GM12878 (cell line): ENCODE measurements at regions not wholly inside any gene's neighbourhood (a gene's known extent, or its start where the extent isn't known, plus 50 kb on each side); places are given as distances from the start of the nearest gene placed in this dataset.

ENCODE experiments used
- ATAC-seq: fragments of 200-7000 bp; cut with Tn5 transposase; 3 replicates; pipeline ENCODE4 v1.9.1; 2020; ENCODE audit warnings: mild to moderate bottlenecking, moderate library complexity
- BruUV-seq: library from RNA; stranded (reverse); fragments of 400-500 nt; replicated peaks from 2 replicates; lab custom pipeline; 2021; lab: Mats Ljungman, UMichigan
- CTCF ChIA-PET: fragments of 300-600 bp; sonication (Branson Sonifier 250); formaldehyde crosslinking; extraction: SDS; loops from one replicate; lab custom pipeline; 2021; ENCODE audit warnings: inconsistent platforms; lab: Yijun Ruan, JAX
- POLR2A ChIA-PET: fragments of 350-600 bp; formaldehyde crosslinking; extraction: SDS; loops from one replicate; lab custom pipeline; 2021; ENCODE audit warnings: inconsistent platforms; lab: Charles Lee
- RAD21 ChIA-PET: fragments of 300-600 bp; sonication (Branson Sonifier 250); formaldehyde crosslinking; loops from one replicate; lab custom pipeline; 2023; ENCODE audit warnings: antibody characterized with exemption; ENCODE audit not compliant: unreplicated experiment; lab: Charles Lee
- SMC1A ChIA-PET: fragments of 300-600 bp; sonication (Branson Sonifier 250); formaldehyde crosslinking; loops from one replicate; lab custom pipeline; 2023; ENCODE audit not compliant: unreplicated experiment, uncharacterized antibody; lab: Charles Lee
- DNase-seq: peaks from one replicate; pipeline ENCODE4 v3.0.0-alpha.2; 2011; ENCODE audit warnings: low read depth, low spot score
- FAIRE-seq: peaks from 3 replicates; lab custom pipeline; 2011; peaks lifted over from hg19 to GRCh38; lab: Jason Lieb, UNC
- H2AFZ ChIP-seq: 2 replicates; pipeline ENCODE4 v1.6.0; 2011; ENCODE audit warnings: low read depth, low read length, control low read depth; ENCODE audit not compliant: control insufficient read depth
- H3K27ac ChIP-seq: 2 replicates; pipeline ENCODE4 v1.5.1; 2011; ENCODE audit warnings: control low read depth; ENCODE audit not compliant: control insufficient read depth, insufficient read depth
- H3K27me3 ChIP-seq, 2 experiments: replicated peaks in 1 of 2; 2 replicates each; pipeline versions ENCODE4 v1.6.0 to v1.6.1; 2011; ENCODE audit warnings: low read length in 1 of 2; ENCODE audit not compliant: control insufficient read depth in 2 of 2, insufficient read depth in 2 of 2
- H3K36me3 ChIP-seq, 2 experiments: 2 replicates each; pipeline ENCODE4 v1.5.1; 2011; ENCODE audit warnings: low read length in 1 of 2; ENCODE audit not compliant: control insufficient read depth in 2 of 2, insufficient read depth in 2 of 2
- H3K4me1 ChIP-seq: 2 replicates; pipeline ENCODE4 v1.6.1; 2011; ENCODE audit warnings: mild to moderate bottlenecking, low read length, moderate library complexity, mixed read lengths; ENCODE audit not compliant: control insufficient read depth, insufficient read depth
- H3K4me2 ChIP-seq: 2 replicates; pipeline ENCODE4 v1.6.0; 2011; ENCODE audit warnings: control low read depth; ENCODE audit not compliant: control insufficient read depth, insufficient read depth
- H3K4me3 ChIP-seq: fragments of 200-600 bp; sonication (generic); 2 replicates; pipeline ENCODE4 v1.5.1; 2016
- H3K79me2 ChIP-seq: 2 replicates; pipeline ENCODE4 v1.6.0; 2011; ENCODE audit warnings: low read length; ENCODE audit not compliant: control insufficient read depth, insufficient read depth
- H3K9ac ChIP-seq: 2 replicates; pipeline ENCODE4 v1.8.0; 2011; ENCODE audit warnings: low read length, control low read depth, mixed read lengths; ENCODE audit not compliant: control insufficient read depth, insufficient read depth
- H3K9me3 ChIP-seq: replicated peaks from 3 replicates; pipeline ENCODE4 v1.5.1; 2011; ENCODE audit warnings: mild to moderate bottlenecking, low read length; ENCODE audit not compliant: control insufficient read depth, insufficient read depth
- H4K20me1 ChIP-seq: 2 replicates; pipeline ENCODE4 v1.6.0; 2011; ENCODE audit not compliant: control insufficient read depth, insufficient read depth
- ESRRA ChIP-seq: IDR thresholded peaks from 2 replicates; pipeline ENCODE4 v1.6.1; 2012; ENCODE audit warnings: mild to moderate bottlenecking, low read length, improper control_type of control experiment
- KLF5 ChIP-seq: fragments of 450-650 bp; IDR thresholded peaks from 2 replicates; pipeline ENCODE4 v1.6.1; 2014; ENCODE audit warnings: mild to moderate bottlenecking; ENCODE audit not compliant: partially characterized antibody
- LARP7 ChIP-seq: fragments of 450-650 bp; IDR thresholded peaks from 2 replicates; pipeline ENCODE4 v1.6.1; 2017; ENCODE audit warnings: mild to moderate bottlenecking
- MEF2A ChIP-seq: IDR thresholded peaks from 2 replicates; pipeline ENCODE4 v1.6.1; 2011; ENCODE audit warnings: low read depth, mild to moderate bottlenecking, low read length, moderate library complexity; ENCODE audit not compliant: insufficient read depth
- NBN ChIP-seq: fragments of 450-650 bp; IDR thresholded peaks from 2 replicates; pipeline ENCODE4 v1.6.1; 2016
- RUNX3 ChIP-seq: IDR thresholded peaks from 2 replicates; pipeline ENCODE4 v1.6.1; 2012; ENCODE audit warnings: low read length, inconsistent platforms
- SMARCA5 ChIP-seq: fragments of 450-650 bp; IDR thresholded peaks from 2 replicates; pipeline ENCODE4 v1.6.1; 2017; ENCODE audit warnings: mild to moderate bottlenecking
- STAT3 ChIP-seq: IDR thresholded peaks from 2 replicates; pipeline ENCODE4 v1.6.1; 2011; ENCODE audit warnings: low read depth, low read length, improper control_type of control experiment
- TARDBP ChIP-seq: IDR thresholded peaks from 2 replicates; pipeline ENCODE4 v1.6.1; 2016; ENCODE audit warnings: borderline replicate concordance
- ZNF24 ChIP-seq: fragments of 450-650 bp; IDR thresholded peaks from 2 replicates; pipeline ENCODE4 v1.6.1; 2017; ENCODE audit warnings: antibody characterized with exemption, mild to moderate bottlenecking
- ZNF622 ChIP-seq: fragments of 450-650 bp; IDR thresholded peaks from 2 replicates; pipeline ENCODE4 v1.6.1; 2017; ENCODE audit warnings: mild to moderate bottlenecking, inconsistent platforms
- WGBS: methylation state at CpG from one replicate; pipeline ENCODE4 v1.1.6; 2016; ENCODE audit warnings: low lambda C conversion rate; ENCODE audit not compliant: insufficient replicate concordance, insufficient coverage; ENCODE audit errors: missing lambda C conversion rate; 5-methylcytosine and 5-hydroxymethylcytosine counted together
- in situ Hi-C: fragments of 300-500 bp; cut with MboI; formaldehyde crosslinking; loops from 9 replicates; pipeline ENCODE4 v1.14.3; 2018; ENCODE audit warnings: mixed read lengths
- intact Hi-C: fragments of 100-400 bp; cut with micrococcal nuclease; formaldehyde crosslinking; loops from one replicate; pipeline ENCODE4 v1.14.2; 2022; ENCODE audit not compliant: unreplicated experiment
- TF ChIP-seq, protein P1 (sequence below): IDR thresholded peaks from 2 replicates; pipeline ENCODE4 v1.6.1; 2011; ENCODE audit warnings: mild to moderate bottlenecking, low read depth, low read length, moderate library complexity; ENCODE audit not compliant: insufficient replicate concordance
- TF ChIP-seq, protein P2 (sequence below): fragments of 450-650 bp; IDR thresholded peaks from 2 replicates; pipeline ENCODE4 v1.6.1; 2016; ENCODE audit warnings: mild to moderate bottlenecking
- TF ChIP-seq, protein P3 (sequence below): IDR thresholded peaks from 2 replicates; pipeline ENCODE4 v1.6.1; 2012; ENCODE audit warnings: low read depth, low read length, improper control_type of control experiment
- TF ChIP-seq, protein P4 (sequence below): fragments of 450-650 bp; IDR thresholded peaks from 2 replicates; pipeline ENCODE4 v1.6.1; 2018; ENCODE audit warnings: borderline replicate concordance, mild to moderate bottlenecking; ENCODE audit not compliant: partially characterized antibody
- TF ChIP-seq, protein P5 (sequence below): IDR thresholded peaks from 2 replicates; pipeline ENCODE4 v1.6.1; 2012; ENCODE audit warnings: mild to moderate bottlenecking, low read depth, low read length

DNA sequence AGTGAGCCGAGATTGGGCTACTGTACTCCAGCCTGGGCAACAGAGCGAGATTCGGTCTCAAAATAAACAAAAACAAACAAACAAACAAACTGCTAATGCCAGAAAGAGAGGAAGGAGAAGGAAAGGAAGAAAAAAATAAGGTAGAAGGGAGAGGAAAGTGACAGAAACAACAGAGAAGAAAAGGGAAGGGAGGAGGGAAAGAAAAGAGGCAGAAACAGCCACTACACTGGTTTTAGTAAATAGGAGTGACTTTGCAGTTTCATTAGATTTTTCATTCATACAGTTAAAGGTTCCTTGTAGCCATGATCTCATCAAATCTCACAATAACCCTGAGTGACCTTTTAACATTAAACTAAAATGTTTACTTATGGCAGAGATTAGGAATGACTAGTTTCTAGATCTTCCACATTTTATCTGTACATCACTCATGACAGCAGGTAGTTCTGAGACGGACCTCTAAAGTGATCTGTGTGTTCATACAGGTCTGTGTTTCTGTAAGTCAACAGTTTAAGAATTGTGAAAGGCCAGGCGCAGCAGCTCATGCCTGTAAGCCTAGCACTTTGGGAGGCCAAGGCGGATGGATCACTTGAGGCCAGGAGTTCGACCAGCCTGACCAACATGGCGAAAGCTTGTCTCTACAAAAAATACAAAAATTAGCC is 191.3 kb upstream of the KLF14 start:
- FAIRE-seq, result no peak

More for the DNA sequence above, 191.3 kb upstream of the KLF14 start:
- TF ChIP-seq, protein P1, sequence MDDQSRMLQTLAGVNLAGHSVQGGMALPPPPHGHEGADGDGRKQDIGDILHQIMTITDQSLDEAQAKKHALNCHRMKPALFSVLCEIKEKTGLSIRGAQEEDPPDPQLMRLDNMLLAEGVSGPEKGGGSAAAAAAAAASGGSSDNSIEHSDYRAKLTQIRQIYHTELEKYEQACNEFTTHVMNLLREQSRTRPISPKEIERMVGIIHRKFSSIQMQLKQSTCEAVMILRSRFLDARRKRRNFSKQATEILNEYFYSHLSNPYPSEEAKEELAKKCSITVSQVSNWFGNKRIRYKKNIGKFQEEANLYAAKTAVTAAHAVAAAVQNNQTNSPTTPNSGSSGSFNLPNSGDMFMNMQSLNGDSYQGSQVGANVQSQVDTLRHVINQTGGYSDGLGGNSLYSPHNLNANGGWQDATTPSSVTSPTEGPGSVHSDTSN, result no peak
- no peak for TF ChIP-seq STAT3
- no peak for TF ChIP-seq RUNX3
- no peak for TF ChIP-seq SMARCA5
- TF ChIP-seq MEF2A, result no peak
- no peak for TF ChIP-seq ESRRA
- TF ChIP-seq TARDBP, result no peak
- TF ChIP-seq ZNF24, result no peak
- TF ChIP-seq, protein P2, sequence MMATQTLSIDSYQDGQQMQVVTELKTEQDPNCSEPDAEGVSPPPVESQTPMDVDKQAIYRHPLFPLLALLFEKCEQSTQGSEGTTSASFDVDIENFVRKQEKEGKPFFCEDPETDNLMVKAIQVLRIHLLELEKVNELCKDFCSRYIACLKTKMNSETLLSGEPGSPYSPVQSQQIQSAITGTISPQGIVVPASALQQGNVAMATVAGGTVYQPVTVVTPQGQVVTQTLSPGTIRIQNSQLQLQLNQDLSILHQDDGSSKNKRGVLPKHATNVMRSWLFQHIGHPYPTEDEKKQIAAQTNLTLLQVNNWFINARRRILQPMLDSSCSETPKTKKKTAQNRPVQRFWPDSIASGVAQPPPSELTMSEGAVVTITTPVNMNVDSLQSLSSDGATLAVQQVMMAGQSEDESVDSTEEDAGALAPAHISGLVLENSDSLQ, result no peak
- no peak for TF ChIP-seq NBN
- no peak for TF ChIP-seq LARP7
- no peak for TF ChIP-seq ZNF622
- TF ChIP-seq, protein P3, sequence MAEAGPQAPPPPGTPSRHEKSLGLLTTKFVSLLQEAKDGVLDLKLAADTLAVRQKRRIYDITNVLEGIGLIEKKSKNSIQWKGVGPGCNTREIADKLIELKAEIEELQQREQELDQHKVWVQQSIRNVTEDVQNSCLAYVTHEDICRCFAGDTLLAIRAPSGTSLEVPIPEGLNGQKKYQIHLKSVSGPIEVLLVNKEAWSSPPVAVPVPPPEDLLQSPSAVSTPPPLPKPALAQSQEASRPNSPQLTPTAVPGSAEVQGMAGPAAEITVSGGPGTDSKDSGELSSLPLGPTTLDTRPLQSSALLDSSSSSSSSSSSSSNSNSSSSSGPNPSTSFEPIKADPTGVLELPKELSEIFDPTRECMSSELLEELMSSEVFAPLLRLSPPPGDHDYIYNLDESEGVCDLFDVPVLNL, result no peak
- TF ChIP-seq, protein P4, sequence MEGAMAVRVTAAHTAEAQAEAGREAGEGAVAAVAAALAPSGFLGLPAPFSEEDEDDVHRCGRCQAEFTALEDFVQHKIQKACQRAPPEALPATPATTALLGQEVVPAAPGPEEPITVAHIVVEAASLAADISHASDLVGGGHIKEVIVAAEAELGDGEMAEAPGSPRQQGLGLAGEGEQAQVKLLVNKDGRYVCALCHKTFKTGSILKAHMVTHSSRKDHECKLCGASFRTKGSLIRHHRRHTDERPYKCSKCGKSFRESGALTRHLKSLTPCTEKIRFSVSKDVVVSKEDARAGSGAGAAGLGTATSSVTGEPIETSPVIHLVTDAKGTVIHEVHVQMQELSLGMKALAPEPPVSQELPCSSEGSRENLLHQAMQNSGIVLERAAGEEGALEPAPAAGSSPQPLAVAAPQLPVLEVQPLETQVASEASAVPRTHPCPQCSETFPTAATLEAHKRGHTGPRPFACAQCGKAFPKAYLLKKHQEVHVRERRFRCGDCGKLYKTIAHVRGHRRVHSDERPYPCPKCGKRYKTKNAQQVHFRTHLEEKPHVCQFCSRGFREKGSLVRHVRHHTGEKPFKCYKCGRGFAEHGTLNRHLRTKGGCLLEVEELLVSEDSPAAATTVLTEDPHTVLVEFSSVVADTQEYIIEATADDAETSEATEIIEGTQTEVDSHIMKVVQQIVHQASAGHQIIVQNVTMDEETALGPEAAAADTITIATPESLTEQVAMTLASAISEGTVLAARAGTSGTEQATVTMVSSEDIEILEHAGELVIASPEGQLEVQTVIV, result no peak
- TF ChIP-seq KLF5, result no peak
- TF ChIP-seq, protein P5, sequence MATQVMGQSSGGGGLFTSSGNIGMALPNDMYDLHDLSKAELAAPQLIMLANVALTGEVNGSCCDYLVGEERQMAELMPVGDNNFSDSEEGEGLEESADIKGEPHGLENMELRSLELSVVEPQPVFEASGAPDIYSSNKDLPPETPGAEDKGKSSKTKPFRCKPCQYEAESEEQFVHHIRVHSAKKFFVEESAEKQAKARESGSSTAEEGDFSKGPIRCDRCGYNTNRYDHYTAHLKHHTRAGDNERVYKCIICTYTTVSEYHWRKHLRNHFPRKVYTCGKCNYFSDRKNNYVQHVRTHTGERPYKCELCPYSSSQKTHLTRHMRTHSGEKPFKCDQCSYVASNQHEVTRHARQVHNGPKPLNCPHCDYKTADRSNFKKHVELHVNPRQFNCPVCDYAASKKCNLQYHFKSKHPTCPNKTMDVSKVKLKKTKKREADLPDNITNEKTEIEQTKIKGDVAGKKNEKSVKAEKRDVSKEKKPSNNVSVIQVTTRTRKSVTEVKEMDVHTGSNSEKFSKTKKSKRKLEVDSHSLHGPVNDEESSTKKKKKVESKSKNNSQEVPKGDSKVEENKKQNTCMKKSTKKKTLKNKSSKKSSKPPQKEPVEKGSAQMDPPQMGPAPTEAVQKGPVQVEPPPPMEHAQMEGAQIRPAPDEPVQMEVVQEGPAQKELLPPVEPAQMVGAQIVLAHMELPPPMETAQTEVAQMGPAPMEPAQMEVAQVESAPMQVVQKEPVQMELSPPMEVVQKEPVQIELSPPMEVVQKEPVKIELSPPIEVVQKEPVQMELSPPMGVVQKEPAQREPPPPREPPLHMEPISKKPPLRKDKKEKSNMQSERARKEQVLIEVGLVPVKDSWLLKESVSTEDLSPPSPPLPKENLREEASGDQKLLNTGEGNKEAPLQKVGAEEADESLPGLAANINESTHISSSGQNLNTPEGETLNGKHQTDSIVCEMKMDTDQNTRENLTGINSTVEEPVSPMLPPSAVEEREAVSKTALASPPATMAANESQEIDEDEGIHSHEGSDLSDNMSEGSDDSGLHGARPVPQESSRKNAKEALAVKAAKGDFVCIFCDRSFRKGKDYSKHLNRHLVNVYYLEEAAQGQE, result no peak
- TF ChIP-seq, all 136 proteins: peak for 0
- POLR2A ChIA-PET, result interaction anchor here (0.9 kb wide), 1 partner anchor 19 kb away, joined by 4 read pairs; no protein-coding TSS in a partner anchor
- H3K4me2 ChIP-seq, result no peak overlapping the region
- peaks cover 7% of the 10 kb centered on the region for H3K4me1 ChIP-seq
- no peak overlapping the region for H3K9ac ChIP-seq
- in situ Hi-C loops (no loop called here), intact Hi-C loops (no loop called here)
- H4K20me1 ChIP-seq, result peaks cover 6% of the 10 kb centered on the region
- 92% methylated on average over 8 of the region's 8 CpGs for WGBS
- no TSS peak for BruUV-seq
- H3K9me3 ChIP-seq, result no peaks in the 10 kb centered on the region
- no peak overlapping the region for H3K4me3 ChIP-seq
- peaks cover 71% of the 10 kb centered on the region for H3K79me2 ChIP-seq
- ATAC-seq (no peak), DNase-seq (no peak)
- H3K27me3 ChIP-seq, result no peaks in the 10 kb centered on the region
- SMC1A ChIA-PET, result interaction anchor here (1.0 to 3.3 kb wide), 3 partner anchors 11 to 46 kb away, joined by 3 to 21 read pairs (median 4); no protein-coding TSS in a partner anchor
- RAD21 ChIA-PET, result interaction anchor here (0.5 to 0.7 kb wide), 2 partner anchors 12 to 86 kb away, joined by 3 to 4 read pairs; no protein-coding TSS in a partner anchor
- no peak overlapping the region for H2AFZ ChIP-seq
- CTCF ChIA-PET, result no interaction called here
- H3K27ac ChIP-seq, result no peak overlapping the region
- H3K36me3 ChIP-seq, result peaks cover 16 to 28% of the 10 kb centered on the region in 2 experiments
